C4-2B (cell line): ENCODE measurements at regions not wholly inside any gene's neighbourhood (a gene's known extent, or its start where the extent isn't known, plus 50 kb on each side); places are given as distances from the start of the nearest gene placed in this dataset.
"Not testable (repeated sequence)": the region's sequence is repeated elsewhere in the genome, so short reads cannot be mapped to it uniquely, and the experiment has no call there.

Experiments used
- ZFX ChIP-seq: fragments of 450-650 bp; IDR thresholded peaks from 2 replicates; pipeline ENCODE4 v1.6.1; 2017
- TF ChIP-seq, protein P1 (sequence below): fragments of 450-650 bp; conservative IDR thresholded peaks from 2 replicates; pipeline ENCODE4 v1.5.1; 2017; ENCODE audit warnings: mild to moderate bottlenecking

DNA sequence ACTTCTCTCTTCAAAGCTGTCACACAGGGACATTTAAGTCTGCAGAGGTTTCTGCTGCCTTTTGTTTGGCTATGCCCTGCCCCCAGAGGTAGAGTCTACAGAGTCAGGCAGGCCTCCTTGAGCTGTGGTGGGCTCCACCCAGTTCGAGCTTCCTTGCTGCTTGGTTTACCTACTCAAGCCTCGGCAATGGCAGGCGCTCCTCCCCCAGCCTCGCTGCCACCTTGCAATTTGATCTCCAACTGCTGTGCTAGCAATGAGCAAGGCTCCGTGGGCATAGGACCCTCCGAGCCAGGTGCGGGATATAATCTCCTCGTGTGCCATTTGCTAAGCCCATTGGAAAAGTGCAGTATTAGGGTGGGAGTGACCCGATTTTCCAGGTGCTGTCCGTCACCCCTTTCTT, 306.9 kb upstream of the API5 start:
- TF ChIP-seq, protein P1, sequence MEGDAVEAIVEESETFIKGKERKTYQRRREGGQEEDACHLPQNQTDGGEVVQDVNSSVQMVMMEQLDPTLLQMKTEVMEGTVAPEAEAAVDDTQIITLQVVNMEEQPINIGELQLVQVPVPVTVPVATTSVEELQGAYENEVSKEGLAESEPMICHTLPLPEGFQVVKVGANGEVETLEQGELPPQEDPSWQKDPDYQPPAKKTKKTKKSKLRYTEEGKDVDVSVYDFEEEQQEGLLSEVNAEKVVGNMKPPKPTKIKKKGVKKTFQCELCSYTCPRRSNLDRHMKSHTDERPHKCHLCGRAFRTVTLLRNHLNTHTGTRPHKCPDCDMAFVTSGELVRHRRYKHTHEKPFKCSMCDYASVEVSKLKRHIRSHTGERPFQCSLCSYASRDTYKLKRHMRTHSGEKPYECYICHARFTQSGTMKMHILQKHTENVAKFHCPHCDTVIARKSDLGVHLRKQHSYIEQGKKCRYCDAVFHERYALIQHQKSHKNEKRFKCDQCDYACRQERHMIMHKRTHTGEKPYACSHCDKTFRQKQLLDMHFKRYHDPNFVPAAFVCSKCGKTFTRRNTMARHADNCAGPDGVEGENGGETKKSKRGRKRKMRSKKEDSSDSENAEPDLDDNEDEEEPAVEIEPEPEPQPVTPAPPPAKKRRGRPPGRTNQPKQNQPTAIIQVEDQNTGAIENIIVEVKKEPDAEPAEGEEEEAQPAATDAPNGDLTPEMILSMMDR, result not testable (repeated sequence)
- TF ChIP-seq ZFX, result not testable (repeated sequence)
